ENCODE measurements at regions not wholly inside any gene's neighbourhood (a gene's known extent, or its start where the extent isn't known, plus 50 kb on each side); places are given as distances from the start of the nearest gene placed in this dataset.

- no peak for TF ChIP-seq POLR2AphosphoS5 (IDR thresholded peaks at IDR 0.05)
- TF ChIP-seq, protein P1, sequence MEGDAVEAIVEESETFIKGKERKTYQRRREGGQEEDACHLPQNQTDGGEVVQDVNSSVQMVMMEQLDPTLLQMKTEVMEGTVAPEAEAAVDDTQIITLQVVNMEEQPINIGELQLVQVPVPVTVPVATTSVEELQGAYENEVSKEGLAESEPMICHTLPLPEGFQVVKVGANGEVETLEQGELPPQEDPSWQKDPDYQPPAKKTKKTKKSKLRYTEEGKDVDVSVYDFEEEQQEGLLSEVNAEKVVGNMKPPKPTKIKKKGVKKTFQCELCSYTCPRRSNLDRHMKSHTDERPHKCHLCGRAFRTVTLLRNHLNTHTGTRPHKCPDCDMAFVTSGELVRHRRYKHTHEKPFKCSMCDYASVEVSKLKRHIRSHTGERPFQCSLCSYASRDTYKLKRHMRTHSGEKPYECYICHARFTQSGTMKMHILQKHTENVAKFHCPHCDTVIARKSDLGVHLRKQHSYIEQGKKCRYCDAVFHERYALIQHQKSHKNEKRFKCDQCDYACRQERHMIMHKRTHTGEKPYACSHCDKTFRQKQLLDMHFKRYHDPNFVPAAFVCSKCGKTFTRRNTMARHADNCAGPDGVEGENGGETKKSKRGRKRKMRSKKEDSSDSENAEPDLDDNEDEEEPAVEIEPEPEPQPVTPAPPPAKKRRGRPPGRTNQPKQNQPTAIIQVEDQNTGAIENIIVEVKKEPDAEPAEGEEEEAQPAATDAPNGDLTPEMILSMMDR (IDR thresholded peaks at IDR 0.05), result no peak
- TF ChIP-seq EP300 (IDR thresholded peaks at IDR 0.05), result no peak
Measured at GRCh38 chr12:114614040-114614439, 69.9 kb downstream of the TBX3 start.
